Activated CD8-positive, alpha-beta memory T cell treated with anti-CD3 and anti-CD28 coated beads, Interleukin-2, amount 10 ng/mL, durations not matched to agents 7 days and 5 days (primary cell): ENCODE measurements at regions not wholly inside any gene's neighbourhood (a gene's known extent, or its start where the extent isn't known, plus 50 kb on each side); places are given as distances from the start of the nearest gene placed in this dataset.

ENCODE experiments used
- ATAC-seq: fragments of 150-1000 bp; cut with Tn5 transposase; one replicate; pipeline ENCODE4 v1.10.0; 2021; ENCODE audit warnings: moderate library complexity
- CTCF ChIA-PET: fragments of 350-600 bp; sonication (Branson Sonifier 250); formaldehyde crosslinking; loops from one replicate; lab custom pipeline; 2021; ENCODE audit warnings: antibody characterized with exemption; lab: Charles Lee
- DNase-seq: peaks from one replicate; pipeline ENCODE4 v3.0.0-alpha.2; 2020
- H3K27ac Mint-ChIP-seq: one replicate; pipeline ENCODE4 v1.8.0; 2021; ENCODE audit warnings: mild to moderate bottlenecking, mixed read lengths
- H3K27me3 Mint-ChIP-seq: one replicate; pipeline ENCODE4 v1.8.0; 2021; ENCODE audit warnings: mixed read lengths
- H3K36me3 Mint-ChIP-seq: one replicate; pipeline ENCODE4 v1.8.0; 2021; ENCODE audit warnings: mild to moderate bottlenecking, mixed read lengths
- H3K4me1 Mint-ChIP-seq: one replicate; pipeline ENCODE4 v1.8.0; 2021; ENCODE audit warnings: mixed read lengths
- H3K4me3 Mint-ChIP-seq: one replicate; pipeline ENCODE4 v1.8.0; 2021; ENCODE audit warnings: mild to moderate bottlenecking, moderate library complexity, mixed read lengths
- H3K9me3 Mint-ChIP-seq: one replicate; pipeline ENCODE4 v1.8.0; 2022; ENCODE audit warnings: low read depth, mixed read lengths

DNA sequence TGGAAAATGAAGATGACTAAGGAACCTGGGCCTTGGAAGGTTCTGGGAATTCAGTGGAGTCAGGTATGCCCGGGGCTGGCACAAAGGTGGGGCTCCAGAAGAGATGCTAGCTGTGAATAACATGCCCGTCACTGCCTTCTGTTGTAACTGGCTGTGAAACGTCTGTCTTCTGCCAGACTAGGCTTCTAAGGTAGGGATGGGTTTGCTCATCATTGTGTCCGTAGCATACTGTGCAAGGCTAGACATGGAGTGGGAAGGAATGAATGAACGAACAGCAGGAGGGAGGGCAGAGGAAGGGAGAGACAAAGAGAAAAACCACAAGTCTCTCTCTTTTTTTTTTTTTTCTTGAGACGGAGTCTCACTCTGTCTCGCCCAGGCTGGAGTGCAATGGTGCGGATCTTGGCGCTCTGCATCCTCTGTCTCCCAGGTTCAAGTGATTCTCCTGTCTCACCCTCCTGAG is 327.4 kb downstream of the MN1 start:
- H3K4me1 Mint-ChIP-seq: no peaks in the 10 kb centered on the region
- no peaks in the 10 kb centered on the region for H3K9me3 Mint-ChIP-seq
- DNase-seq (no peak), ATAC-seq (no peak)
- no peak overlapping the region for H3K27ac Mint-ChIP-seq
- no peak overlapping the region for H3K4me3 Mint-ChIP-seq
- H3K36me3 Mint-ChIP-seq: no peaks in the 10 kb centered on the region
- CTCF ChIA-PET: no interaction called here
- no peaks in the 10 kb centered on the region for H3K27me3 Mint-ChIP-seq

DNA sequence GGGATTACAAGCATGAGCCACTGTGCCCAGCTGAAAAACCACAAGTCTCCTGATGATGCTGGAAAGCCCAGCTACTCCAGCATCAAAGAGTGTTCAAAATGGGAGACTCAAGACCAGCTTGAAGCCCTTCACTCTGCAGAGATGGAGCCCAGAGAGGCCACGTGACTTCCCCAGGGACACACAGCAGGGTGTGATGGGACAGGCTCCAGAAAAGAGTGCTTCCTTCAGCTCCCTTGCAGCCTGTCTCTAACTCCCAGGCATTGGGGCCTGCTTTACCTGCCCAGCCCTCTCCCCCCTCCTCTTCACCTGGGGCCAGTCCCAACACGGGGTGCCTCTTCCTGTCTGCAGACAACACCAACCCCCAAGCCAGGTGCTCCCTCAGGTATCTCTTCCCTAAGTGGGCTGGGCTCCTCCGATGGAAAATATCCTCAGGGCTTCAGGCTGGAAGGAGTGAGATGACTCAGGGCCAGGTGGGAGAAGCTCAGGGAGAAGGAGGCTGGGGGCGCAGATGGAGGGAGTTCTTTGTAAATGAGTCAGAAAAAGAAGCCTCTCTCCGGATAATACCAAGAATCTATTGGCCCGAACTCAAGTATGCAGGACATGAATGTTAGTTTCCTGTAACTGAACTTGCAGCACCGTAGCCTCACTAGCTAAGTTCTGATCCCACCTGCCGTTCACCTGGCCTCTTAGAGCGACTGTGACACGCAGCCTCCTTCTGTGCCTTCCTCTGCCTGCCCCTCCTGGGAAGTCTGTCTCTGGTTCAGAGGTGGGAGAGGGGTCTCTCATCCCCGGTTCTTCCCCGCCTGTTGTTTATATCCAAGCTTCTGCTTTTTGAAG is 326.6 kb downstream of the MN1 start:
- DNase-seq: no peak
- ATAC-seq: no peak
- Mint-ChIP-seq H3K27me3 (no peaks in the 10 kb centered on the region), H3K27ac (no peak overlapping the region), H3K4me3 (no peak overlapping the region), H3K4me1 (no peaks in the 10 kb centered on the region), H3K9me3 (no peaks in the 10 kb centered on the region), H3K36me3 (no peaks in the 10 kb centered on the region)
- CTCF ChIA-PET: no interaction called here

DNA sequence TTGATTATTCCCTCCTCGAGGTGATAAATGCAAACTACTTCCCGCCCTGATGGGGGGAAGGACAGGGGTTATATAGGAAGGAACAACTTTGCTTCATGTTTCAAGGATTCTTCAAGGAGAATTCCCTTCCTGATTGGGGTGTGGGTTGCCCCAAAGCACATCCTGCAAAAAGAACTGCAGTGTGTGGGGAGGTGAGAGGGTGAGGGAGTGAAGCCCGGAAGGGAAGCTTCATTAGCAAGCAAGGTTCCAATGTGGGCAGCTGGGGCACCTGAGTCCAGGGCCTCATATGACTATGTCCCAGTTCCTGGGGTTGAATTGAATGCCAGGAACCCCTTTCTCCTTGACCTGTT is 326.0 kb downstream of the MN1 start:
- CTCF ChIA-PET: no interaction called here
- no peak for ATAC-seq
- DNase-seq: no peak
- Mint-ChIP-seq H3K27me3 (no peaks in the 10 kb centered on the region), H3K27ac (no peak overlapping the region), H3K4me1 (no peaks in the 10 kb centered on the region), H3K36me3 (no peaks in the 10 kb centered on the region), H3K9me3 (no peaks in the 10 kb centered on the region), H3K4me3 (no peak overlapping the region)

DNA sequence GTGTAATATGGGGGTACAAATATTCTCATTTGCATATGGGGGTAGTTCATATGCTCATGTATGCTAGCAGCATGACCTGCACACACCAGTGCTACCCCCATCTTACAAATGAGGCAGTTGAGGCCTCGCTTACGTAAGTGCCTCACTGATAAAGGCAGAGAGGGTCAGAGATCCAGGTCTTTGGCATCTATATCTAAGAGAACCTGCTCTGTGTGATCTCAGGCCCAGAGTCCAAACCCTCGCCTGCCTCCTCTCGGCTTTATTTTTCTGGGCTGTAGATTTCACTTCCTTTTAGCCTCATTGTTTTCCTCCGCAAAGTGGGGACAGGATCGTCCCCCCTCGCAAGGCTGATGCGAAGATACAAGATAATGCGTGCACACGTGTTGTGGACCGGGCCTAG is 325.2 kb downstream of the MN1 start:
- no peak for ATAC-seq
- CTCF ChIA-PET: no interaction called here
- no peaks in the 10 kb centered on the region for H3K36me3 Mint-ChIP-seq
- H3K27me3 Mint-ChIP-seq: no peaks in the 10 kb centered on the region
- H3K4me3 Mint-ChIP-seq: no peak overlapping the region
- peaks cover 2% of the 10 kb centered on the region for H3K9me3 Mint-ChIP-seq
- no peak for DNase-seq
- H3K4me1 Mint-ChIP-seq: no peaks in the 10 kb centered on the region
- no peak overlapping the region for H3K27ac Mint-ChIP-seq

DNA sequence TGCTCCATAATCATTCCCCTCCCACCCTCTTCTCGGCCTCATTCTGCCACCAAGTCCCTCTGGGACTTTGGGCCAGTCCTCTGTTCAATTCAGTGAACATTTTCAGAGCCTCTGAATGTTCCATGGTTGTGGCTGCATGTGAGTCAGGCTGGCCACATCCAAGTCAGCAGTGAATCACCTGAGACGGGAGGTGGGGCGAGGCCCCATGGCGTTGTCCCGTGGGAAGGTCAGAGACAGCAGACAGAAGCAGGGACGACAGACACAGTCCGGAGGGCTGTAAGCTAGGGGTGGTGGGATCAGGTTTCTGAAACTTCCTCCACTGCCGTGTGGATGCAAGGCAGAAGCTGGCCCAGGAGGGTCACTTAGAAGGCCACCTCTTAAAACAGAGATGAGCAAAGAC is 324.8 kb downstream of the MN1 start:
- H3K36me3 Mint-ChIP-seq: no peaks in the 10 kb centered on the region

DNA sequence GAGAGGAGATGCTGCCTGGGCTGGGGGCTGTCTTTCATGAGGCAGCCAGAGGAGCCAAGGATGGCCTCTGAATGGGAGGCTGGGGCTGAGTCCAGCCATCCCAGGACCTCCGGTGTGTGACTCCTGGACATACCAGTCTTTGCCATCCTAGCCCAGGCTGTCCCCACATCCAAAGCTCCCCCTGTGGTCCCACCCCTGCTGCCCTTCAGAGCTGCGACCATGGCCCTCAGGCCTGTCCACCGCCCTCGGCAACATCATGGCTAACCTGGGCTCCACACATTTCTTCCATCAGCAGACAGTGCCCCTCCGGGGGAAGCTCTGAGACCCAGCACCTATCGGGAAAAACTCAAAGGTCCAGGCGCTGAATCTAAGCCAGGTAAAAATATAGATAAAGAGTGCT is 324.4 kb downstream of the MN1 start:
- no peak for DNase-seq
- H3K4me3 Mint-ChIP-seq: no peak overlapping the region
- H3K36me3 Mint-ChIP-seq: no peaks in the 10 kb centered on the region
- no peak overlapping the region for H3K27ac Mint-ChIP-seq
- CTCF ChIA-PET: no interaction called here
- no peak for ATAC-seq
- H3K27me3 Mint-ChIP-seq: no peaks in the 10 kb centered on the region
- H3K4me1 Mint-ChIP-seq: no peaks in the 10 kb centered on the region
- H3K9me3 Mint-ChIP-seq: peaks cover 2% of the 10 kb centered on the region

More for the DNA sequence above, 324.8 kb downstream of the MN1 start:
- no peaks in the 10 kb centered on the region for H3K4me1 Mint-ChIP-seq
- DNase-seq: no peak
- no peak overlapping the region for H3K4me3 Mint-ChIP-seq
- H3K27me3 Mint-ChIP-seq: no peaks in the 10 kb centered on the region
- no peak overlapping the region for H3K27ac Mint-ChIP-seq
- peaks cover 2% of the 10 kb centered on the region for H3K9me3 Mint-ChIP-seq
- CTCF ChIA-PET: no interaction called here
- no peak for ATAC-seq

DNA sequence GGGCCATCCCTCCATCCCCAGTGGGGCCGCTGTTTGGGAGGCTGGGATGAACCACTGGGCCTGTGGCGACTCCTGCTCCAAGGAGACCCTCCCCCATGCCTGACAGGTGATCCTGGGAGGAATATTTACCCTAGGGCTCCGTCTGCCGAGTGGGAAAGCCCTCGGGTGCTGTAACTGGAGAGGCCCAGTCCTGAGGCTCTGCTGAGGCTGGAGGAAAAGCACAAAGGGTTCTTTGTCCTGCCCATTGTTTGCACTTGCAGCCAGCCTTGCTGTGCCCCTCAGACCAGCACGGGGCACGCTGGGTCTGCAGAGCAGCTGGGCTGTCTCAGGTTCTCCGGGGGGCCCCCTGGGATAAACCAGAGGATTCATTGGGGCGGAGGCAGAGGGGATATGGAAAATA is 321.1 kb downstream of the MN1 start:
- CTCF ChIA-PET: no interaction called here
- no peak for DNase-seq
- Mint-ChIP-seq H3K4me3 (no peak overlapping the region), H3K27me3 (no peaks in the 10 kb centered on the region), H3K36me3 (no peaks in the 10 kb centered on the region), H3K4me1 (no peaks in the 10 kb centered on the region), H3K27ac (no peak overlapping the region), H3K9me3 (peaks cover 2% of the 10 kb centered on the region)
- ATAC-seq: no peak

DNA sequence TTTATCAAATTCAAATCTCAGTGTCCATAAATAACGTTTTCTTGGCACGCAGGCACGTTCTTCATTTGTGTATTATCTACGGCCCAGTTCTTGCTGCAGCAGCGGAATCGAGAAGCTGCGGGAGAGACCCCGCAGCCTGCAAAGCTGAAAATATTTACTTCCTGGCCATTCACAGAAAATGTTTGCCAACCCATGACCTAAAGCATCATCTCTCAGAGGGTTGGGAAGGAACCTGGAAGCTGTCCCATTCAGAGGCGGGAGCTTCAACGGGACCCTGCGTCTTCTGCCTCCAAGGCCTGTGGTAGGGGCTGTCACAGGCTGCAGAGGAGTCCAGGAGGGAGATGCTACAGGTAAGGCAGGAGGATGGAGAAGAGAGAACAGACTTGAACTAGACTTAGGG is 319.2 kb downstream of the MN1 start:
- CTCF ChIA-PET: no interaction called here
- H3K4me3 Mint-ChIP-seq: no peak overlapping the region
- ATAC-seq: no peak
- peaks cover 2% of the 10 kb centered on the region for H3K9me3 Mint-ChIP-seq
- no peak for DNase-seq
- no peak overlapping the region for H3K27ac Mint-ChIP-seq
- no peaks in the 10 kb centered on the region for H3K27me3 Mint-ChIP-seq
- no peaks in the 10 kb centered on the region for H3K36me3 Mint-ChIP-seq
- no peaks in the 10 kb centered on the region for H3K4me1 Mint-ChIP-seq

DNA sequence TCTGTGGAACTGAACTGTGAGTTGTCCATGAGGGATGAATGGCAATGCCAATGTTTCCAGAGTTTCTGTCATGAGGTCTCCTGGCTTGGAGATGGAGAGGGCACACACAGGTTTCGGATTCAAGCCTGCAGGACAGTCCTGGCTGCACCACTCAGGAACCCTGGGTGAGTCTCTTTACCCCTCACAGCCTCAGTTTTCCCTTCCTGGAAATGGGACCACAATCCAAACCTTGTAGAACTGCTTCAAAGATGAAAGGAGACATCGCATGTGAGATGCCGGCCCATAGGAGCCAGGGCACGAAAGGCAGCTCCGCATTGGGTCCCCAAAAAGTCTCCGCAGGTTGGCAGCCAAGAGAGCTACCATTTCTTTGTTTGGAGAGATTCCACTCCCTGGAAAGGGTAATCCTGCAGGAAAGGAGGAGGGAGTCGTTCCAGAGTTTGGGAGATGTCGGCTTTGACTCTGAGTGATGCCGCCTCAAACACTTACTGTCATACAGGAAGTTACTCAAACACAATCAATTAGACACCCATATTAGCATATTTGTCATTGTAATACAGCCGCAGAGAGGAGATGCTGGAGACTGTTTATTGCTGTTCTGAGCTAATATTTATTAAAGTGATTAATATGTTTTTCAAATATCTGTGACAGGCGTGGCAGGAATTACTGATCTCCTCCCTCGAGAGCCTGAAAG is 318.3 kb downstream of the MN1 start:
- no peak for ATAC-seq
- H3K4me3 Mint-ChIP-seq: no peak overlapping the region
- H3K27me3 Mint-ChIP-seq: no peaks in the 10 kb centered on the region
- H3K36me3 Mint-ChIP-seq: no peaks in the 10 kb centered on the region
- DNase-seq: no peak
- H3K4me1 Mint-ChIP-seq: no peaks in the 10 kb centered on the region
- H3K9me3 Mint-ChIP-seq: peaks cover 2% of the 10 kb centered on the region
- H3K27ac Mint-ChIP-seq: no peak overlapping the region
- CTCF ChIA-PET: no interaction called here

DNA sequence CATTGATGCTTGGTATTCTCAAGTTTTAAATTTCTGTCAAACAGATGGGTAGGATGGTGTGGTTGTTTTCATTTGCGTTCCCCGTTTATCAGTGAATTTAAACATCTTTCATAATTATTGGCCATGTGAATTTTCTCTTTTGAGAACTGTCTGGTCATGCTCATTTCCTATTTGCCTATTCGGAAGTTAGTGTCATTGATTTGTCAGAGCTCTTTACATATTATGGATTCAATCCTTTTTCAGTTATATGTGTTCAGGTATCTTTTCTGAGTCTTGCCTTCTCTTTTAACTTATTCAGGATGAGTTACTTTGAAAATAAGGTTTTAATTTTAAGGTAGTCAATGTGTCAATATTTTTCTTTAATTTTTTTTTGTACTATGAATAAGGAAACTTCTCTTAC is 315.7 kb downstream of the MN1 start:
- H3K9me3 Mint-ChIP-seq: peaks cover 2% of the 10 kb centered on the region
- DNase-seq: no peak
- no peaks in the 10 kb centered on the region for H3K4me1 Mint-ChIP-seq
- no peak for ATAC-seq
- no peaks in the 10 kb centered on the region for H3K36me3 Mint-ChIP-seq
- H3K4me3 Mint-ChIP-seq: no peak overlapping the region
- no peaks in the 10 kb centered on the region for H3K27me3 Mint-ChIP-seq
- H3K27ac Mint-ChIP-seq: no peak overlapping the region
- CTCF ChIA-PET: no interaction called here

DNA sequence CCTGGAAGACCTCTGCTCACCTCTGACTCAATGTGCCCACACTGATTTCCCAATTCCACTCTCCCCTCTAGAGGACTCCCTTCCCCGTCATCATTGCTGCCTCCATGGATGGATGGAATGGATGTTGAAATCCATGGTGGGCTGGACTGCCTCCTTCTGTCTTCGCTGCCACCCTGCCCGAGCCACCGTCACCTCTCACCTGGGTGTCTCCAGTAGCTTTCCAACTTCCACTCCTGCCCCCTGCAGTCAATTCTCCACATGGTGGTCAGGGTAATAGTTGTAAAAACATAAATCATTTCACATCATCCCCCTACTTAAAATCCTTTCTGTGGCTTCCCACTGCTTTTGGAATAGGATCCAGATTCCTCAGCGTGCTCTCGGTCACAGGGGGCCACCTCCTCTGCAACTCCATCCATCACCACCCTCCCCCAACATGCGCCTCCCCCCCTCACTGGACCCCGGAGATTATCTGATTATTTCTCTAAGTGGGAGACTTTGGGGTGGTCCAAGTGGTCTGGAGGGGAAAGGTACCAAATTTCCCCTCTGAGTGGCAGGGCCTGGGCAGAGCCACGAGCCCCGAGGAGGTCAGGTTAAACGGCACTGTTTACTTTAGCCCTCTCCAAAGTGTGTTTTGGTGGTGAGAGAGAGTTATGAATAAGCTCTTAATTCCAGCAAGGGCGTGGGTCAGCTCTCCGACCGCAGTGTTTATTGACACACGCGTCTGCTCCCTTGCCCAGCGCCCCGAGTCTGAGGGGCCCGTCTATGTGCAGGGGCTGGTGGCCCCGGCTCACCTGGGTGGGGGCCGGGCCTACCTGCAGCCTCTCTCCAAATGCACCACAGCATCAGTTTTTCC is 313.7 kb downstream of the MN1 start:
- CTCF ChIA-PET: no interaction called here
- Mint-ChIP-seq H3K4me1 (no peaks in the 10 kb centered on the region), H3K9me3 (peaks cover 2% of the 10 kb centered on the region), H3K4me3 (no peak overlapping the region), H3K36me3 (no peaks in the 10 kb centered on the region), H3K27ac (no peak overlapping the region), H3K27me3 (no peaks in the 10 kb centered on the region)
- no peak for ATAC-seq
- no peak for DNase-seq

DNA sequence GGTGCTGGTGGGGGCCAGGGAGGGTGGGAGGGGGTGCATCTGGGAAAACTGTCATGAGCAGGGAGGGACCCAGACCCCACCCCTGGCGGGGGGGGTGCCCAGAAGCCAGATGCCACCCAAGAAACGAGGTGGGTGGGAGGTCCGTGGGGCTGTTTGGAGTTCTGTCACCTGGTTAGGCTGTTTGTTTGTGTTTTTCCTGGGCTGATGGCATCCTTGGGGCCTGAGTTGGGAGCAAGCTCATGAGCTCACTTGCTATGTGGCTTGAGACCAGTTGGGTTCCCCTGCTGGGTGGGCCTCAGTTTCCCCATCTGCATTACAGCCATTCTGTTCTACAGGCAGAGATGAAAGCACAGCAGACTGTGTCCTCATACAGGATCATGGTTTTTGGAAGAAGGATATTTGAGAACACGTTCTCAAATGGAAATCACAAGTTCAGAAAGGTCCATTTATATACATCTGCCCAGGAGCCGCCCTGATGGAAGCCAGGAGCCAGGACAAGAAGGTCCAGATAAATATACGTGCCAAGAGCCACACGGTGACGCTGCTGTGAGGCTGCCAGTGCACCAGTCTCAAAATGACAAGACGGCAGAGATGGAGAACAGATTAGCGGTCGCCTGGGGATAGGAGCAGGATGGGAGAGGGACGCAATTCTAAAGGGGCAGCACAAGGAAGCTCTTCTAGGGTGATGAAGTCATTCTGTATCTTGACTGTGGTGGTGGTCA is 312.9 kb downstream of the MN1 start:
- Mint-ChIP-seq H3K27me3 (no peaks in the 10 kb centered on the region), H3K36me3 (no peaks in the 10 kb centered on the region), H3K9me3 (peaks cover 2% of the 10 kb centered on the region), H3K27ac (no peak overlapping the region), H3K4me1 (no peaks in the 10 kb centered on the region), H3K4me3 (no peak overlapping the region)
- DNase-seq (no peak), ATAC-seq (no peak)
- CTCF ChIA-PET: no interaction called here

DNA sequence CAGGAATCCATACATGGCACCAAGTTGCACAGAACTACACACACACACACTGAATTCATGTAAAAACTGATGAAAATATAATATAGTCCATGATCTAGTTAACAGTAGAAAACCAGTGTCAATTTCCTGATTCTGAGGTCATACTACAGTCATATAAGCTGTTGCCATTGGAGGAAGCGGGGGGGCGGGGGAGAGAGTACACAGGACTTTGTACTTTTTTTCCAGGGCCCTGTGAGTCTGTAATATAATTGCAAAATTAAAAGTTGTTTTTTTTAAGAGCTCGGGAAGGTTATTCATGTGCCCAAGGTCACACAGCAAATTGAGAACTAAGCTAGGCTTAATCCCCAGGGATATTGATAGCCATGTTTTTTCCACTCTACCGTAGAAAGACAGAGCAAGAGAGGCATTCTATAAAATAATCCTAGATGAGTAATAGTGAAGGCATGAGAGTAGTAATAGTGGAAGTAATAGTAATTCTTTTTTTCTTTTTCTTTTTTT is 312.3 kb downstream of the MN1 start:
- CTCF ChIA-PET: no interaction called here
- H3K9me3 Mint-ChIP-seq: peaks cover 2% of the 10 kb centered on the region
- H3K4me3 Mint-ChIP-seq: no peak overlapping the region
- ATAC-seq (no peak), DNase-seq (no peak)
- H3K36me3 Mint-ChIP-seq: no peaks in the 10 kb centered on the region
- H3K4me1 Mint-ChIP-seq: no peaks in the 10 kb centered on the region
- H3K27me3 Mint-ChIP-seq: no peaks in the 10 kb centered on the region
- H3K27ac Mint-ChIP-seq: no peak overlapping the region
